ENCODE measurements at regions not wholly inside any gene's neighbourhood (a gene's known extent, or its start where the extent isn't known, plus 50 kb on each side); places are given as distances from the start of the nearest gene placed in this dataset.

GRCh38 chr3:22189616-22190015 lies 438.6 kb upstream of the ZNF385D start:
- Histone ChIP-seq H3K27me3 (ENCODE audit: control insufficient read depth, insufficient read depth, low read length) (no peaks in the 10 kb centered on the region), H3K36me3 (ENCODE audit: control insufficient read depth, insufficient read depth, low read length) (no peaks in the 10 kb centered on the region), H3K4me3 (ENCODE audit: low read depth, low read length) (no peak overlapping the region)
- ChIA-PET POLR2A (no interaction called here), CTCF (interaction anchor here (0.6 kb wide), 1 partner anchor 276 kb away, joined by 3 read pairs; no protein-coding TSS in a partner anchor)
- DNase-seq (ENCODE audit: low read depth) = no peak
- TF ChIP-seq CTCF (IDR thresholded peaks at IDR 0.05; ENCODE audit: insufficient read depth, low read depth, low read length) = no peak

- Histone ChIP-seq H3K4me3 (ENCODE audit: low read depth, low read length) (no peak overlapping the region), H3K27me3 (ENCODE audit: control insufficient read depth, insufficient read depth, low read length) (no peaks in the 10 kb centered on the region), H3K36me3 (ENCODE audit: control insufficient read depth, insufficient read depth, low read length) (no peaks in the 10 kb centered on the region)
- ChIA-PET CTCF (no interaction called here), POLR2A (no interaction called here)
- DNase-seq (ENCODE audit: low read depth) = no peak
- no peak for TF ChIP-seq CTCF (IDR thresholded peaks at IDR 0.05; ENCODE audit: insufficient read depth, low read depth, low read length)
These were observed 448.1 kb upstream of the ZNF385D start for GRCh38 chr3:22199095-22199494.

- H3K36me3 ChIP-seq (ENCODE audit: control insufficient read depth, insufficient read depth, low read length) = no peaks in the 10 kb centered on the region
- no peak for DNase-seq (ENCODE audit: low read depth)
- no peak overlapping the region for H3K4me3 ChIP-seq (ENCODE audit: low read depth, low read length)
- ChIA-PET POLR2A (no interaction called here), CTCF (no interaction called here)
- no peak for TF ChIP-seq CTCF (IDR thresholded peaks at IDR 0.05; ENCODE audit: insufficient read depth, low read depth, low read length)
- no peaks in the 10 kb centered on the region for H3K27me3 ChIP-seq (ENCODE audit: control insufficient read depth, insufficient read depth, low read length)
These were observed 457.8 kb upstream of the ZNF385D start for GRCh38 chr3:22208844-22209243.

GRCh38 chr3:22209578-22209977 lies 458.6 kb upstream of the ZNF385D start:
- TF ChIP-seq CTCF (IDR thresholded peaks at IDR 0.05; ENCODE audit: insufficient read depth, low read depth, low read length) = no peak
- CTCF ChIA-PET = no interaction called here
- no peaks in the 10 kb centered on the region for H3K36me3 ChIP-seq (ENCODE audit: control insufficient read depth, insufficient read depth, low read length)
- no peak overlapping the region for H3K4me3 ChIP-seq (ENCODE audit: low read depth, low read length)
- no peak for DNase-seq (ENCODE audit: low read depth)
- no peaks in the 10 kb centered on the region for H3K27me3 ChIP-seq (ENCODE audit: control insufficient read depth, insufficient read depth, low read length)
- POLR2A ChIA-PET = no interaction called here

GRCh38 chr3:22210693-22211092 lies 459.7 kb upstream of the ZNF385D start:
- DNase-seq (ENCODE audit: low read depth) = no peak
- Histone ChIP-seq H3K4me3 (ENCODE audit: low read depth, low read length) (no peak overlapping the region), H3K36me3 (ENCODE audit: control insufficient read depth, insufficient read depth, low read length) (no peaks in the 10 kb centered on the region), H3K27me3 (ENCODE audit: control insufficient read depth, insufficient read depth, low read length) (no peaks in the 10 kb centered on the region)
- no peak for TF ChIP-seq CTCF (IDR thresholded peaks at IDR 0.05; ENCODE audit: insufficient read depth, low read depth, low read length)
- ChIA-PET CTCF (no interaction called here), POLR2A (no interaction called here)

Data from BJ (cell line).